ENCODE measurements at regions not wholly inside any gene's neighbourhood (a gene's known extent, or its start where the extent isn't known, plus 50 kb on each side); places are given as distances from the start of the nearest gene placed in this dataset.

GRCh38 chr2:212646698-212647366 is 108.2 kb upstream of the ERBB4 start:
- TF ChIP-seq HDAC6 (IDR thresholded peaks at IDR 0.05; ENCODE audit: unreplicated experiment) (no peak), CTCF (IDR thresholded peaks at IDR 0.05 in 2 of 3, conservative IDR thresholded peaks at IDR 0.05 in 1 of 3; ENCODE audit: control insufficient read depth in 2 of 3, extremely low read depth in 1 of 3, insufficient read depth in 1 of 3, low read depth in 3 of 3, low read length in 3 of 3) (no peak), ZNF217 (IDR thresholded peaks at IDR 0.05) (no peak), NRF1 (conservative IDR thresholded peaks at IDR 0.05; ENCODE audit: low read depth, low read length) (no peak), BCLAF1 (IDR thresholded peaks at IDR 0.05) (no peak), EED (IDR thresholded peaks at IDR 0.05; ENCODE audit: low read depth) (no peak), RAD21 (IDR thresholded peaks at IDR 0.05; ENCODE audit: insufficient read depth, low read depth, low read length) (no peak)

All from GM12878 (cell line).